IPS-18c (cell line): ENCODE measurements at regions not wholly inside any gene's neighbourhood (a gene's known extent, or its start where the extent isn't known, plus 50 kb on each side); places are given as distances from the start of the nearest gene placed in this dataset.

Experiments used
- H3K4me3 ChIP-seq: 2 replicates; pipeline ENCODE4 v1.7.0; 2013; ENCODE audit warnings: low read depth, mild to moderate bottlenecking, low read length, moderate library complexity; ENCODE audit not compliant: insufficient read depth
- H3K9me3 ChIP-seq: one replicate; pipeline ENCODE4 v1.6.1; 2013; ENCODE audit warnings: mild to moderate bottlenecking, low read length, moderate library complexity; ENCODE audit not compliant: control insufficient read depth, insufficient read depth

GRCh38 chr13:74966275-74966674 lies 515.7 kb downstream of the TBC1D4 start:
- Histone ChIP-seq H3K4me3 (no peak overlapping the region), H3K9me3 (no peaks in the 10 kb centered on the region)

GRCh38 chr13:74945637-74946036 lies 536.3 kb downstream of the TBC1D4 start:
- Histone ChIP-seq H3K9me3 (no peaks in the 10 kb centered on the region), H3K4me3 (no peak overlapping the region)

- H3K4me3 ChIP-seq = no peak overlapping the region
- no peaks in the 10 kb centered on the region for H3K9me3 ChIP-seq
These were observed 550.1 kb downstream of the TBC1D4 start for GRCh38 chr13:74931698-74932433.

- Histone ChIP-seq H3K9me3 (no peaks in the 10 kb centered on the region), H3K4me3 (no peak overlapping the region)
These were observed 551.4 kb downstream of the TBC1D4 start for GRCh38 chr13:74930402-74931165.

GRCh38 chr13:74929436-74929835 lies 552.5 kb downstream of the TBC1D4 start:
- no peaks in the 10 kb centered on the region for H3K9me3 ChIP-seq
- no peak overlapping the region for H3K4me3 ChIP-seq

GRCh38 chr13:74927823-74928222 lies 554.1 kb downstream of the TBC1D4 start:
- peaks cover 2% of the 10 kb centered on the region for H3K9me3 ChIP-seq
- no peak overlapping the region for H3K4me3 ChIP-seq

GRCh38 chr13:74922963-74923362 lies 559.0 kb downstream of the TBC1D4 start:
- Histone ChIP-seq H3K4me3 (no peak overlapping the region), H3K9me3 (peaks cover 5% of the 10 kb centered on the region)

- Histone ChIP-seq H3K9me3 (peaks cover 5% of the 10 kb centered on the region), H3K4me3 (no peak overlapping the region)
These were observed 560.6 kb downstream of the TBC1D4 start for GRCh38 chr13:74921326-74921725.

- Histone ChIP-seq H3K4me3 (no peak overlapping the region), H3K9me3 (peaks cover 5% of the 10 kb centered on the region)
These were observed 561.0 kb downstream of the TBC1D4 start for GRCh38 chr13:74920920-74921319.

GRCh38 chr13:74920361-74920760 lies 561.6 kb downstream of the TBC1D4 start:
- Histone ChIP-seq H3K4me3 (no peak overlapping the region), H3K9me3 (peaks cover 5% of the 10 kb centered on the region)

- H3K9me3 ChIP-seq = peaks cover 5% of the 10 kb centered on the region
- no peak overlapping the region for H3K4me3 ChIP-seq
These were observed 562.1 kb downstream of the TBC1D4 start for GRCh38 chr13:74919914-74920313.

- H3K9me3 ChIP-seq = no peaks in the 10 kb centered on the region
- no peak overlapping the region for H3K4me3 ChIP-seq
These were observed 569.1 kb downstream of the TBC1D4 start for GRCh38 chr13:74912898-74913297.

- Histone ChIP-seq H3K4me3 (no peak overlapping the region), H3K9me3 (no peaks in the 10 kb centered on the region)
These were observed 571.6 kb downstream of the TBC1D4 start for GRCh38 chr13:74910415-74910814.

- Histone ChIP-seq H3K4me3 (no peak overlapping the region), H3K9me3 (no peaks in the 10 kb centered on the region)
These were observed 574.2 kb downstream of the TBC1D4 start for GRCh38 chr13:74907788-74908187.

GRCh38 chr13:74904556-74904955 lies 577.4 kb downstream of the TBC1D4 start:
- no peak overlapping the region for H3K4me3 ChIP-seq
- no peaks in the 10 kb centered on the region for H3K9me3 ChIP-seq

- no peaks in the 10 kb centered on the region for H3K9me3 ChIP-seq
These were observed 586.8 kb downstream of the TBC1D4 start for GRCh38 chr13:74895042-74895796.

GRCh38 chr13:74892096-74892495 lies 589.9 kb downstream of the TBC1D4 start:
- no peaks in the 10 kb centered on the region for H3K9me3 ChIP-seq
- H3K4me3 ChIP-seq = no peak overlapping the region

More at GRCh38 chr13:74895042-74895796, 586.8 kb downstream of the TBC1D4 start:
- no peak overlapping the region for H3K4me3 ChIP-seq

- Histone ChIP-seq H3K9me3 (no peaks in the 10 kb centered on the region), H3K4me3 (no peak overlapping the region)
These were observed 590.4 kb downstream of the TBC1D4 start for GRCh38 chr13:74891610-74892009.
